AG10803 (cell line): ENCODE measurements at regions not wholly inside any gene's neighbourhood (a gene's known extent, or its start where the extent isn't known, plus 50 kb on each side); places are given as distances from the start of the nearest gene placed in this dataset.
"Not testable (repeated sequence)": the region's sequence is repeated elsewhere in the genome, so short reads cannot be mapped to it uniquely, and the experiment has no call there.

Experiments
- DNase-seq: peaks from one replicate; pipeline ENCODE4 v3.0.0; 2010; ENCODE audit warnings: low read depth
- H3K4me3 ChIP-seq: 2 replicates; pipeline ENCODE4 v1.5.1; 2011; ENCODE audit warnings: mild to moderate bottlenecking, low read length, control low read depth
- TF ChIP-seq, protein P1 (sequence below): conservative IDR thresholded peaks from 2 replicates; pipeline ENCODE4 v1.5.1; 2011; ENCODE audit warnings: mild to moderate bottlenecking, low read length, control low read depth, inconsistent platforms

GRCh38 chr11:115636753-115637527 is 132.7 kb upstream of the CADM1 start:
- no peak for DNase-seq
- TF ChIP-seq, protein P1, sequence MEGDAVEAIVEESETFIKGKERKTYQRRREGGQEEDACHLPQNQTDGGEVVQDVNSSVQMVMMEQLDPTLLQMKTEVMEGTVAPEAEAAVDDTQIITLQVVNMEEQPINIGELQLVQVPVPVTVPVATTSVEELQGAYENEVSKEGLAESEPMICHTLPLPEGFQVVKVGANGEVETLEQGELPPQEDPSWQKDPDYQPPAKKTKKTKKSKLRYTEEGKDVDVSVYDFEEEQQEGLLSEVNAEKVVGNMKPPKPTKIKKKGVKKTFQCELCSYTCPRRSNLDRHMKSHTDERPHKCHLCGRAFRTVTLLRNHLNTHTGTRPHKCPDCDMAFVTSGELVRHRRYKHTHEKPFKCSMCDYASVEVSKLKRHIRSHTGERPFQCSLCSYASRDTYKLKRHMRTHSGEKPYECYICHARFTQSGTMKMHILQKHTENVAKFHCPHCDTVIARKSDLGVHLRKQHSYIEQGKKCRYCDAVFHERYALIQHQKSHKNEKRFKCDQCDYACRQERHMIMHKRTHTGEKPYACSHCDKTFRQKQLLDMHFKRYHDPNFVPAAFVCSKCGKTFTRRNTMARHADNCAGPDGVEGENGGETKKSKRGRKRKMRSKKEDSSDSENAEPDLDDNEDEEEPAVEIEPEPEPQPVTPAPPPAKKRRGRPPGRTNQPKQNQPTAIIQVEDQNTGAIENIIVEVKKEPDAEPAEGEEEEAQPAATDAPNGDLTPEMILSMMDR, result no peak
- H3K4me3 ChIP-seq, result no peak overlapping the region

GRCh38 chr11:115633977-115634376 is 129.8 kb upstream of the CADM1 start:
- H3K4me3 ChIP-seq, DNase-seq: not testable (repeated sequence)

DNA sequence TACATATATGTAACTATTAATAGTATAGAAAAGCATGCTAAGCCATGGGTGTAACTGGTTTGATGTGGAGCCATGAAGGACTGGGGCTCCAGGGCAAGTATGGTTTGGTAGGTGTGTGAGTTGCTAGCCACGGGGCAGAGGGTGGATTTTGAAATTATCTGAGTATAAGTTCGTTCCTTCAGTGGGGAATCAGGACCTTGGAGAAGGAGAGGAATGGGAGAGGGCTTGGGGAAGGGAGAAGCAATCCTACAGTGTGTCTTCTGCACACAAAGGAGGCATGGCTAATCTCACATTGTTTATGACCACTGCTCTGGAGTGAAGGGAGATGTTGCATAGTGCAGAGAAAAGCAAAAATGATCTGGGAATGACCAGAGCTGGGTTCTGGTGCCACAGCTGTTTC is 127.8 kb upstream of the CADM1 start:
- no peak overlapping the region for H3K4me3 ChIP-seq
- TF ChIP-seq, protein P1, result no peak
- no peak for DNase-seq

DNA sequence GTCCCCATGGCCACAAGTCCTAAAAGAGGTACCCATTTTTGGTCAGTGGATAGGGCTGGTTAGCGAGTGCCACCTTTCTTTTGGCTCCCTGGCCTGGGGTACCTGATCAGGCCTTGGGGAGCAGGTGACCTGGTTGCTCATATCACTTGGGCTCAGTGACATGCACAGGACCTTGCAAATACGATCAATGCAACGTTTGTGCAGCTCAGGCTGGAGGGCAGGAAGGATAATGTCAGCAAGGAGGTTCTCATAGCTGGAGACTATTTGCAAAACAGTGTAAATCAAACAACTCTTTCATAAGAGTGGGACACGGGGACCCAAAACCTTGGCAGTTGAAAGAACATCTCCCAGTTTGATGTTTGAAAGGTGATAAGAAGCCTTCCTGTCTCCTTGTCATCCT is 127.4 kb upstream of the CADM1 start:
- TF ChIP-seq, protein P1, result no peak
- no peak for DNase-seq
- no peak overlapping the region for H3K4me3 ChIP-seq

DNA sequence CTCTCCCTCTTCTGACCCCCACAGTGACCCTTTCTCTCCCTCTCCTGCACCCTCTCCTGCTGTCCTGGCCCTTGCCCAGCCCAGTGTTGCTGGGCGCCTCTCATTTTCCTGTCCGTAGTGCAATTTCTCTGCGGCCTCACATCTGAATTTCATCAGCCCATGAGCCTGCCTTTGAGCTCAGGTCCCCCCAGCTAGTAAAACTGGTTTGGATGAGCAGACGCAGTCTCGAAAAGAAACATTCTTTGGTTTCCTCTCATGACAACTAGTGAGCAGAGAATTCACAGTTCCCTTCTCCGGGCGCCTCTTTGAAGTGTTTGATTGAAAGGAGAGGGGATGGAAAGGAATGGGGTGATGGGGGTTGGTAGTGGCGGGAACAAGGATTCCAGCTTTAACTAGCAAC is 126.0 kb upstream of the CADM1 start:
- DNase-seq, result no peak
- TF ChIP-seq, protein P1, result no peak
- H3K4me3 ChIP-seq, result no peak overlapping the region

DNA sequence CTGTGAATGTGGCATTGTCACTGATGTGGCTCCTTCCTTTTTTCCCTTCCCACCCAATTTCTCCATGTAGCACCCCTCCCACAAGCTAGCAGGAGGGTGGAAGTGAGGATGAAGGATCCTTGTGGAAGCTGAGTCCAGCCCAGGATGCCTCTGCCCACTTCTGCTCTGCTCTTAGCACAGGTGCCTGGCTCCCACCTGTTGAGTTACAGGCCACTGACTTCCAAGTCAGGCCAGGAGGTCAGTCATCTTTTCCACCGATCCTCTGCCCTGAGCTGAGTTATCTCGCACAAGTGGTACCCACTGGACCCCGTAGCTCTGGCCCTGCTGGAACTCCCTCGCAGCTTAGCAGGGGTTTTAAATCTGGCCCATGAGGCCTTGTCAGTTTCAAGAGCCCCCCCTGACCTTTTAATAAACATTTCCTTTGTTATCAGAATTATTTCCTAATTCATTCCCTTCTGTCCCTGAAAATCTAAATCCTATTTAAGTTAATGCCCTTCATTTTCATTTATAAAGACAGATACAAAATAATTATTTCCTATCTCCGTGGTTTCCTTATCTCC is 125.3 kb upstream of the CADM1 start:
- DNase-seq, result no peak
- no peak overlapping the region for H3K4me3 ChIP-seq
- TF ChIP-seq, protein P1, result no peak

GRCh38 chr11:115627666-115628460 is 123.6 kb upstream of the CADM1 start:
- TF ChIP-seq, protein P1, result no peak
- no peak overlapping the region for H3K4me3 ChIP-seq
- no peak for DNase-seq
